Umbilical cord (tissue), 1 donor: ENCODE measurements at regions not wholly inside any gene's neighbourhood (a gene's known extent, or its start where the extent isn't known, plus 50 kb on each side); places are given as distances from the start of the nearest gene placed in this dataset.

Experiments used
- DNase-seq: peaks from one replicate; pipeline ENCODE4 v3.0.0-alpha.2; 2015; ENCODE audit warnings: low spot score

GRCh38 chr4:84441758-84442377 lies 57.2 kb downstream of the NKX6-1 start:
- DNase-seq, result no peak

GRCh38 chr4:84439996-84440395 lies 59.1 kb downstream of the NKX6-1 start:
- no peak for DNase-seq

GRCh38 chr4:84436812-84437211 lies 62.3 kb downstream of the NKX6-1 start:
- DNase-seq, result no peak

GRCh38 chr4:84434344-84434743 lies 64.7 kb downstream of the NKX6-1 start:
- DNase-seq, result no peak

- no peak for DNase-seq
Measured at GRCh38 chr4:84433633-84434222, 65.4 kb downstream of the NKX6-1 start.

- no peak for DNase-seq
Measured at GRCh38 chr4:84432713-84433112, 66.4 kb downstream of the NKX6-1 start.

- no peak for DNase-seq
Measured at GRCh38 chr4:84420608-84421007, 78.5 kb downstream of the NKX6-1 start.

- no peak for DNase-seq
Measured at GRCh38 chr4:84419201-84419600, 79.9 kb downstream of the NKX6-1 start.

- DNase-seq, result no peak
Measured at GRCh38 chr4:84417997-84418709, 80.9 kb downstream of the NKX6-1 start.

GRCh38 chr4:84413976-84414375 lies 85.1 kb downstream of the NKX6-1 start:
- no peak for DNase-seq

GRCh38 chr4:84413480-84413879 lies 85.6 kb downstream of the NKX6-1 start:
- no peak for DNase-seq

- no peak for DNase-seq
Measured at GRCh38 chr4:84412062-84412461, 87.0 kb downstream of the NKX6-1 start.

GRCh38 chr4:84407554-84408407 lies 91.3 kb downstream of the NKX6-1 start:
- no peak for DNase-seq

- DNase-seq, result no peak
Measured at GRCh38 chr4:84403656-84404055, 95.4 kb downstream of the NKX6-1 start.

GRCh38 chr4:84401701-84402306 lies 97.3 kb downstream of the NKX6-1 start:
- DNase-seq, result no peak

- DNase-seq, result no peak
Measured at GRCh38 chr4:84394386-84394785, 104.7 kb downstream of the NKX6-1 start.

GRCh38 chr4:84392951-84393590 lies 106.0 kb downstream of the NKX6-1 start:
- DNase-seq, result no peak

- DNase-seq, result no peak
Measured at GRCh38 chr4:84389406-84389805, 109.7 kb downstream of the NKX6-1 start.

GRCh38 chr4:84385203-84385602 lies 113.9 kb downstream of the NKX6-1 start:
- no peak for DNase-seq

- DNase-seq, result no peak
Measured at GRCh38 chr4:84384801-84385200, 114.3 kb downstream of the NKX6-1 start.

GRCh38 chr4:84381759-84382158 lies 117.3 kb downstream of the NKX6-1 start:
- DNase-seq, result no peak
